ENCODE measurements at regions not wholly inside any gene's neighbourhood (a gene's known extent, or its start where the extent isn't known, plus 50 kb on each side); places are given as distances from the start of the nearest gene placed in this dataset.

- no peak for TF ChIP-seq GATA2 (IDR thresholded peaks at IDR 0.05; ENCODE audit: low read depth, low read length)
- no peak for TF ChIP-seq GATA3 (IDR thresholded peaks at IDR 0.05; ENCODE audit: low read depth, low read length)
Observed at GRCh38 chr5:125196481-125197111, 450.2 kb upstream of the ZNF608 start.

All from SH-SY5Y (cell line).